ENCODE measurements at regions not wholly inside any gene's neighbourhood (a gene's known extent, or its start where the extent isn't known, plus 50 kb on each side); places are given as distances from the start of the nearest gene placed in this dataset.

DNA sequence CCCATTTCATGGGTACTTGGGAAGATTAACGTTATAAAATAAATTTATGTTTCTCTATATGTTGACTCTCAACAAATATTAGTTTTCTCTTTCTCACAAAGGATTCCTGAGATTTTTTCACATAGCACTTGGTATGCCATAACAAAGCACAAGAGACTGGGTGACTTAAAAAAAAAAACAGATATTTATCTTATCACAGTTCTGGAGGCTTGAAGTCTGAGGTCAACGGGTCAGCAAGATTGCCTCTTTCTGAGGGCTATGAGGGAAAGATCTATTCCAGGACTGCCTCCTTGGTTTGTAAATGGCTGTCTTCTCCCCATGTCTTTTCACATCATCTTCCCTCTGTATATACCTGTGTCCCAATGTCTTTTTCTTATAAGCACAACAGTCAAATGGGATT lies 153.5 kb upstream of the DIO2 start:
- no peak for DNase-seq
- Histone ChIP-seq H3F3A (replicated peaks; ENCODE audit: insufficient read depth) (no peaks in the 10 kb centered on the region), H3K36me3 (replicated peaks in 1 of 2; ENCODE audit: control insufficient read depth in 1 of 2, insufficient read depth in 2 of 2, low read length in 1 of 2) (no peaks in the 10 kb centered on the region), H3K4me1 (ENCODE audit: control insufficient read depth in 1 of 2, insufficient read depth in 2 of 2, low read depth in 1 of 2, low read length in 1 of 2) (no peaks in the 10 kb centered on the region), H3K4me2 (no peak overlapping the region), H3K4me3 (ENCODE audit: low read depth in 2 of 2, low read length in 1 of 2) (no peak overlapping the region), H3K9ac (no peak overlapping the region), H3K9me3 (no peaks in the 10 kb centered on the region), H4K20me1 (ENCODE audit: insufficient read depth) (no peaks in the 10 kb centered on the region), H3K9me2 (no peaks in the 10 kb centered on the region), H3K27me3 (ENCODE audit: insufficient read depth) (no peaks in the 10 kb centered on the region), H3K79me2 (ENCODE audit: insufficient read depth) (no peaks in the 10 kb centered on the region), H2AFZ (ENCODE audit: low read depth) (no peak overlapping the region), H3K27ac (ENCODE audit: low read depth in 2 of 2, low read length in 1 of 2) (no peak overlapping the region)
- CTCF ChIA-PET = no interaction called here
- WGBS (ENCODE audit: low lambda C conversion rate) = 42% methylated on average over 2 of the region's 2 CpGs
- POLR2A ChIA-PET = no interaction called here
- no peak for TF ChIP-seq RXRA (IDR thresholded peaks at IDR 0.05; ENCODE audit: borderline replicate concordance, low read depth)
- TF ChIP-seq, protein P1, sequence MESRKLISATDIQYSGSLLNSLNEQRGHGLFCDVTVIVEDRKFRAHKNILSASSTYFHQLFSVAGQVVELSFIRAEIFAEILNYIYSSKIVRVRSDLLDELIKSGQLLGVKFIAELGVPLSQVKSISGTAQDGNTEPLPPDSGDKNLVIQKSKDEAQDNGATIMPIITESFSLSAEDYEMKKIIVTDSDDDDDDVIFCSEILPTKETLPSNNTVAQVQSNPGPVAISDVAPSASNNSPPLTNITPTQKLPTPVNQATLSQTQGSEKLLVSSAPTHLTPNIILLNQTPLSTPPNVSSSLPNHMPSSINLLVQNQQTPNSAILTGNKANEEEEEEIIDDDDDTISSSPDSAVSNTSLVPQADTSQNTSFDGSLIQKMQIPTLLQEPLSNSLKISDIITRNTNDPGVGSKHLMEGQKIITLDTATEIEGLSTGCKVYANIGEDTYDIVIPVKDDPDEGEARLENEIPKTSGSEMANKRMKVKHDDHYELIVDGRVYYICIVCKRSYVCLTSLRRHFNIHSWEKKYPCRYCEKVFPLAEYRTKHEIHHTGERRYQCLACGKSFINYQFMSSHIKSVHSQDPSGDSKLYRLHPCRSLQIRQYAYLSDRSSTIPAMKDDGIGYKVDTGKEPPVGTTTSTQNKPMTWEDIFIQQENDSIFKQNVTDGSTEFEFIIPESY (IDR thresholded peaks at IDR 0.05; ENCODE audit: borderline replicate concordance, low read depth) = no peak
- no peak for TF ChIP-seq NRF1 (IDR thresholded peaks at IDR 0.05; ENCODE audit: low read depth, low read length)
- TF ChIP-seq MAX (IDR thresholded peaks at IDR 0.05; ENCODE audit: low read depth) = no peak
- no peak for TF ChIP-seq SIN3A (IDR thresholded peaks at IDR 0.05; ENCODE audit: borderline replicate concordance, low read depth, low read length)
- no peak for TF ChIP-seq FOXM1 (IDR thresholded peaks at IDR 0.05; ENCODE audit: low read depth)
- TF ChIP-seq POLR2AphosphoS5 (IDR thresholded peaks at IDR 0.05; ENCODE audit: low read depth, low read length) = no peak
- no peak for TF ChIP-seq GABPA (IDR thresholded peaks at IDR 0.05; ENCODE audit: low read depth)
- no peak for TF ChIP-seq TCF12 (IDR thresholded peaks at IDR 0.05)
- TF ChIP-seq GATA2 (CRISPR knock-in tag; IDR thresholded peaks at IDR 0.05) = no peak
- no peak for TF ChIP-seq USF2 (IDR thresholded peaks at IDR 0.05; ENCODE audit: borderline replicate concordance, low read depth, low read length)
- no peak for TF ChIP-seq TEAD4 (IDR thresholded peaks at IDR 0.05; ENCODE audit: borderline replicate concordance, insufficient read depth)
- TF ChIP-seq FOSL2 (IDR thresholded peaks at IDR 0.05; ENCODE audit: borderline replicate concordance, low read depth) = no peak

GRCh38 chr14:80364274-80364673 lies 153.0 kb upstream of the DIO2 start:
- H3K36me3 ChIP-seq (replicated peaks in 1 of 2; ENCODE audit: control insufficient read depth in 1 of 2, insufficient read depth in 2 of 2, low read length in 1 of 2) = no peaks in the 10 kb centered on the region
- H3K9me3 ChIP-seq = no peaks in the 10 kb centered on the region
- no peaks in the 10 kb centered on the region for H3K9me2 ChIP-seq
- POLR2A ChIA-PET = no interaction called here
- H3K79me2 ChIP-seq (ENCODE audit: insufficient read depth) = no peaks in the 10 kb centered on the region
- H3K27ac ChIP-seq (ENCODE audit: low read depth in 2 of 2, low read length in 1 of 2) = no peak overlapping the region
- no peaks in the 10 kb centered on the region for H3K27me3 ChIP-seq (ENCODE audit: insufficient read depth)
- no peaks in the 10 kb centered on the region for H3K4me1 ChIP-seq (ENCODE audit: control insufficient read depth in 1 of 2, insufficient read depth in 2 of 2, low read depth in 1 of 2, low read length in 1 of 2)
- peak; percentile 4 for DNase-seq
- H4K20me1 ChIP-seq (ENCODE audit: insufficient read depth) = no peaks in the 10 kb centered on the region
- H3K9ac ChIP-seq = no peak overlapping the region
- 10% methylated on average over 1 of the region's 1 CpG for WGBS (ENCODE audit: low lambda C conversion rate)
- H3K4me2 ChIP-seq = no peak overlapping the region
- H2AFZ ChIP-seq (ENCODE audit: low read depth) = no peak overlapping the region
- no peaks in the 10 kb centered on the region for H3F3A ChIP-seq (replicated peaks; ENCODE audit: insufficient read depth)
- H3K4me3 ChIP-seq (ENCODE audit: low read depth in 2 of 2, low read length in 1 of 2) = no peak overlapping the region
- TF ChIP-seq, protein P2, sequence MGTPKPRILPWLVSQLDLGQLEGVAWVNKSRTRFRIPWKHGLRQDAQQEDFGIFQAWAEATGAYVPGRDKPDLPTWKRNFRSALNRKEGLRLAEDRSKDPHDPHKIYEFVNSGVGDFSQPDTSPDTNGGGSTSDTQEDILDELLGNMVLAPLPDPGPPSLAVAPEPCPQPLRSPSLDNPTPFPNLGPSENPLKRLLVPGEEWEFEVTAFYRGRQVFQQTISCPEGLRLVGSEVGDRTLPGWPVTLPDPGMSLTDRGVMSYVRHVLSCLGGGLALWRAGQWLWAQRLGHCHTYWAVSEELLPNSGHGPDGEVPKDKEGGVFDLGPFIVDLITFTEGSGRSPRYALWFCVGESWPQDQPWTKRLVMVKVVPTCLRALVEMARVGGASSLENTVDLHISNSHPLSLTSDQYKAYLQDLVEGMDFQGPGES (IDR thresholded peaks at IDR 0.05; ENCODE audit: low read depth, low read length) = no peak
- TF ChIP-seq RAD21 (IDR thresholded peaks at IDR 0.05; ENCODE audit: low read length) = peak; percentile 44; the same call in 1 of the 2 replicates
- peak; percentile 58 for TF ChIP-seq CTCF (IDR thresholded peaks at IDR 0.05)
- TF ChIP-seq SMC3 (IDR thresholded peaks at IDR 0.05; ENCODE audit: low read depth, low read length) = peak; percentile 15; the same call in 1 of the 2 replicates
- CTCF ChIA-PET = no interaction called here
